Central memory CD8-positive, alpha-beta T cell (primary cell): ENCODE measurements at regions not wholly inside any gene's neighbourhood (a gene's known extent, or its start where the extent isn't known, plus 50 kb on each side); places are given as distances from the start of the nearest gene placed in this dataset.
"Not testable (repeated sequence)": the region's sequence is repeated elsewhere in the genome, so short reads cannot be mapped to it uniquely, and the experiment has no call there.

ENCODE experiments used
- ATAC-seq: fragments of 150-1000 bp; cut with Tn5 transposase; replicated peaks from 2 replicates; pipeline ENCODE4 v1.10.0; 2022; ENCODE audit warnings: mild to moderate bottlenecking, moderate FRiP score, moderate number of reproducible peaks; ENCODE audit not compliant: poor library complexity, severe bottlenecking; ENCODE audit errors: extremely low read depth
- DNase-seq, 2 donors: peaks; one replicate each; pipeline ENCODE4 v3.0.0; 2021; ENCODE audit warnings: low spot score in 2 of 2
- H3K27ac Mint-ChIP-seq: one replicate; pipeline ENCODE4 v1.8.0; 2022; ENCODE audit warnings: low read depth, mild to moderate bottlenecking, moderate library complexity, mixed read lengths
- H3K27me3 Mint-ChIP-seq: one replicate; pipeline ENCODE4 v1.8.0; 2022; ENCODE audit warnings: mixed read lengths
- H3K36me3 Mint-ChIP-seq: one replicate; pipeline ENCODE4 v1.8.0; 2022; ENCODE audit warnings: mild to moderate bottlenecking, moderate library complexity, mixed read lengths; ENCODE audit not compliant: insufficient read depth
- H3K4me1 Mint-ChIP-seq: one replicate; pipeline ENCODE4 v1.8.0; 2022; ENCODE audit warnings: mixed read lengths
- H3K4me3 Mint-ChIP-seq: one replicate; pipeline ENCODE4 v1.8.0; 2022; ENCODE audit warnings: mild to moderate bottlenecking, moderate library complexity, mixed read lengths
- H3K9me3 Mint-ChIP-seq: one replicate; pipeline ENCODE4 v1.8.0; 2022; ENCODE audit warnings: mixed read lengths

- H3K27ac Mint-ChIP-seq, H3K4me1 Mint-ChIP-seq, H3K36me3 Mint-ChIP-seq, H3K4me3 Mint-ChIP-seq, ATAC-seq, H3K27me3 Mint-ChIP-seq, H3K9me3 Mint-ChIP-seq, DNase-seq: not testable (repeated sequence)
Observed at GRCh38 chr10:84739126-84739525, 410.7 kb downstream of the CCSER2 start.

DNA sequence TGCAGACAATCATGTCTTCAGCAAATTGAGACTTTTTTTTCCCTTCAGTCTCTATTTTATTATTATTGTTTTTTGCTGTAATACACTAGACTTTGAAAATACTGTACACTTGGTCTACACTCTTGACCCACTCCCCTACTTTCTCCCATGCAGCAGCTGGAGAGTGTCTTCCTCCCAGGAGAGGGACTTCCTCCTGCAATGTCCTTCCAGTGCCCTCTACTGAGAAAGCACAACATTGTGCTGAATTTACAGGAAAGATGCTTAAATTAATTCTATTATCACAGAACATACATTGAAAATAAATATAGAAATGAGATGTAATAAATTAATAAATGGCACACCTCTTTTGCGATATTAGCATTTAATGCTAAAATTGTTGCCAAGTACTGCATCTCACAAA, 411.3 kb downstream of the CCSER2 start:
- DNase-seq (no peak), ATAC-seq (no peak)
- Mint-ChIP-seq H3K4me3 (no peak overlapping the region), H3K27me3 (no peaks in the 10 kb centered on the region), H3K4me1 (no peaks in the 10 kb centered on the region), H3K36me3 (no peaks in the 10 kb centered on the region), H3K9me3 (no peaks in the 10 kb centered on the region), H3K27ac (no peak overlapping the region)

GRCh38 chr10:84743483-84743882, 415.1 kb downstream of the CCSER2 start:
- ATAC-seq (no peak), DNase-seq (no peak)

GRCh38 chr10:84755311-84755710, 426.9 kb downstream of the CCSER2 start:
- DNase-seq = no peak
- Mint-ChIP-seq H3K27ac (no peak overlapping the region), H3K4me3 (no peak overlapping the region), H3K27me3 (no peaks in the 10 kb centered on the region), H3K9me3 (no peaks in the 10 kb centered on the region), H3K36me3 (no peaks in the 10 kb centered on the region), H3K4me1 (no peaks in the 10 kb centered on the region)
- no peak for ATAC-seq

More at GRCh38 chr10:84743483-84743882, 415.1 kb downstream of the CCSER2 start:
- Mint-ChIP-seq H3K27ac (no peak overlapping the region), H3K4me1 (no peaks in the 10 kb centered on the region), H3K9me3 (peaks cover 6% of the 10 kb centered on the region), H3K36me3 (no peaks in the 10 kb centered on the region), H3K4me3 (no peak overlapping the region), H3K27me3 (peaks cover 10% of the 10 kb centered on the region)

- not testable (repeated sequence) for ATAC-seq, H3K27ac Mint-ChIP-seq, H3K9me3 Mint-ChIP-seq, H3K27me3 Mint-ChIP-seq, H3K4me1 Mint-ChIP-seq, H3K36me3 Mint-ChIP-seq, DNase-seq, H3K4me3 Mint-ChIP-seq
Observed at GRCh38 chr10:84756653-84757052, 428.3 kb downstream of the CCSER2 start.

- not testable (repeated sequence) for H3K27ac Mint-ChIP-seq, H3K36me3 Mint-ChIP-seq, ATAC-seq, H3K4me3 Mint-ChIP-seq, H3K9me3 Mint-ChIP-seq, H3K27me3 Mint-ChIP-seq, DNase-seq, H3K4me1 Mint-ChIP-seq
Observed at GRCh38 chr10:84761994-84762614, 433.7 kb downstream of the CCSER2 start.

DNA sequence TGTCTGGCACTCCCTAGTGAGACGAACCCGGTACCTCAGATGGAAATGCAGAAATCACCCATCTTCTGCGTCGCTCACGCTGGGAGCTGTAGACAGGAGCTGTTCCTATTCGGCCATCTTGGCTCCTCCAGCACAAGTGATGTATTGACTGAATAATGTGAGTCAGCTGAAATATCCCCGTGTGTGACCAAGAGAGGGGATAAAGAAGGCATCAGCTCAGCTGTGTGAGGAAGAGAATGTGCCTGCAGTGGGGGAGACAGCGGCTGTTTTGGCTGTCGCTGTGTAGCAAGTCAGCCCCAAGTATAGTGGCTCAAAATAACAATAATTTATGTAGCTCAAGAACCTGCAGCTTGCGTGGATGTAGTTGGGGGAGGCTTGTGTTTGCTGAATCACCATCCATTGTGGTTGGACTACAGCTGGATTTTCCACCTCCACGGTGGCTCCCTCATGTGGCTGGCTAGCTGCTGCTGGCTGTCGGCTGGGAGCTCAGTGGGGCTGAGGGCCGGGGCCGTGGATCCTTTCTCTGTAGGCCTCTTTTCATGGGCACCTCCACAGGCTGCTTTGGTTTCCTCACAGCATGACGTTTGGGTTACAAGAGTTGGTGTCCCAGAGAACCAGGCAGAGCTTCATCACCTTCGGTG, 434.5 kb downstream of the CCSER2 start:
- Mint-ChIP-seq H3K27me3 (no peaks in the 10 kb centered on the region), H3K36me3 (no peaks in the 10 kb centered on the region)

GRCh38 chr10:84763965-84764364, 435.6 kb downstream of the CCSER2 start:
- H3K4me1 Mint-ChIP-seq = no peaks in the 10 kb centered on the region
- H3K9me3 Mint-ChIP-seq = no peaks in the 10 kb centered on the region
- ATAC-seq (no peak), DNase-seq (no peak)
- H3K27me3 Mint-ChIP-seq = no peaks in the 10 kb centered on the region
- no peak overlapping the region for H3K27ac Mint-ChIP-seq
- H3K4me3 Mint-ChIP-seq = no peak overlapping the region
- H3K36me3 Mint-ChIP-seq = no peaks in the 10 kb centered on the region

More for the DNA sequence above, 434.5 kb downstream of the CCSER2 start:
- no peaks in the 10 kb centered on the region for H3K4me1 Mint-ChIP-seq
- no peak for DNase-seq
- H3K9me3 Mint-ChIP-seq = no peaks in the 10 kb centered on the region
- H3K27ac Mint-ChIP-seq = no peak overlapping the region
- ATAC-seq = no peak
- H3K4me3 Mint-ChIP-seq = no peak overlapping the region

DNA sequence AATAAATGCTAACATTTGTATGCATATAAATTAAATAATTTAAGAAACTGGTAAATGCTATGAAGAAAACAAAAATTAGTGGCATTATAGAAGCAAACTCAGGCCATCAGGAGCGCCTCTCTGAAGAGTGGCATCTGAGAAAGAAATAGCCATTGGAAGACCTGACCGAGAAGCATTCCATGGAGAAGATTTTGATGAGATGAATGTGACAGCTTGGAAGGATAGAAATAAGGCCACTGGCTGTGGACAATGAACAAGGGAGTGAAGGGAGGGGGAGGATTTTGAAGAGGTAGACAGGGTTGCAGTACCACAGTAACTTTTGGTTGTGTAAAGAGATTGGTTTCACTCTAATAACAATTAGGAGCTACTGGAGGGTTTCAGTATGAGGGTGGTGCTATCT, 436.7 kb downstream of the CCSER2 start:
- Mint-ChIP-seq H3K36me3 (no peaks in the 10 kb centered on the region), H3K27me3 (no peaks in the 10 kb centered on the region), H3K4me3 (no peak overlapping the region), H3K27ac (no peak overlapping the region), H3K4me1 (no peaks in the 10 kb centered on the region), H3K9me3 (no peaks in the 10 kb centered on the region)
- DNase-seq (no peak), ATAC-seq (no peak)

- no peak overlapping the region for H3K4me3 Mint-ChIP-seq
- no peak overlapping the region for H3K27ac Mint-ChIP-seq
- H3K36me3 Mint-ChIP-seq = no peaks in the 10 kb centered on the region
- no peaks in the 10 kb centered on the region for H3K9me3 Mint-ChIP-seq
- no peaks in the 10 kb centered on the region for H3K4me1 Mint-ChIP-seq
- no peaks in the 10 kb centered on the region for H3K27me3 Mint-ChIP-seq
- no peak for ATAC-seq
- no peak for DNase-seq
Observed at GRCh38 chr10:84765656-84766055, 437.3 kb downstream of the CCSER2 start.

DNA sequence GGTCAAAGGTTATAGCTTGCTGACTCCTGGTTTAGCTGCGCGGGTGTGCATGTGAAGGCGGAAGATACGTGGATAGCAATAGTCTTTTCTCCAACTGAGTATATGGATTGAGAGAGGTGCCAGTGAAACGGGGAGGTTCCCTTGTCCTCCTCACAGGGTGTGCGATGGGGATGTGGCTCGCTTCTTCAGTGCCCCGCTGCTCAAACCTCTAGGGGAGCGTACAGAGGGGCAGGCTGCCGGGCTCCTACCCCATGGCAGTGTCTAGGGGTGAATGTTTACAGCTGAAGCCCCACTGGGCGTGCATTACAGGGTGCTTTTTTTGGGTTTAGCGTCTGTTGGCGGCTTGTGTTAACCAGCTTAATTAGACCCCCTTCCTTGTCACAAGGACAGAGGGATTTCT, 438.5 kb downstream of the CCSER2 start:
- H3K36me3 Mint-ChIP-seq = no peaks in the 10 kb centered on the region
- ATAC-seq (no peak), DNase-seq (no peak)
- no peaks in the 10 kb centered on the region for H3K4me1 Mint-ChIP-seq
- no peak overlapping the region for H3K4me3 Mint-ChIP-seq
- no peak overlapping the region for H3K27ac Mint-ChIP-seq
- H3K9me3 Mint-ChIP-seq = no peaks in the 10 kb centered on the region
- H3K27me3 Mint-ChIP-seq = no peaks in the 10 kb centered on the region

- Mint-ChIP-seq H3K27me3 (no peaks in the 10 kb centered on the region), H3K27ac (no peak overlapping the region), H3K4me1 (no peaks in the 10 kb centered on the region), H3K36me3 (no peaks in the 10 kb centered on the region), H3K9me3 (no peaks in the 10 kb centered on the region), H3K4me3 (no peak overlapping the region)
- no peak for ATAC-seq
- DNase-seq = no peak
Observed at GRCh38 chr10:84768132-84768531, 439.7 kb downstream of the CCSER2 start.

DNA sequence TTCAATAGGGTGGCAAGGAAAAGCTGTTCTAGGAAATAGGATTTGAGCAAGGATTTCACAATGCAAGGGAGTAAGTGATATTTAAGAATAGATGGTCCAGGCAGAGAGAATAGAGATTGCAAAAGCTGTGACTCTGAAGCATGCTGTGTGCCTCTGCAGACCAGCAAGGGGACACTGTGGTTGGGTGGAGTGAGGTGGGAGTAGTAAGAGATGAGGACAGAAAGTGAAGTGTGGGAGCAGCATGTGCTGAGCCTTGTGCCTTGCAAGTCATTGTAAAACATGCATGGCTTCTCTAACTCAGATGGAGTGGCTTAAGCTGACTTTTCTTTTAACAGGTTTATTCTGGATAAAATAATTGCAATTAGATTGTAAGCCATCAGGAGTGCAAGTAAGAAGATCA, 442.4 kb downstream of the CCSER2 start:
- H3K27me3 Mint-ChIP-seq = no peaks in the 10 kb centered on the region
- no peaks in the 10 kb centered on the region for H3K4me1 Mint-ChIP-seq
- H3K27ac Mint-ChIP-seq = no peak overlapping the region
- DNase-seq = no peak
- no peaks in the 10 kb centered on the region for H3K9me3 Mint-ChIP-seq
- no peak for ATAC-seq
- H3K36me3 Mint-ChIP-seq = no peaks in the 10 kb centered on the region
- no peak overlapping the region for H3K4me3 Mint-ChIP-seq
